Kidney tubule cell (primary cell): ENCODE measurements at regions not wholly inside any gene's neighbourhood (a gene's known extent, or its start where the extent isn't known, plus 50 kb on each side); places are given as distances from the start of the nearest gene placed in this dataset.
"Not testable (repeated sequence)": the region's sequence is repeated elsewhere in the genome, so short reads cannot be mapped to it uniquely, and the experiment has no call there.

Experiments
- DNase-seq: peaks from one replicate; pipeline ENCODE4 v3.0.0-alpha.2; 2018; ENCODE audit warnings: low spot score

DNA sequence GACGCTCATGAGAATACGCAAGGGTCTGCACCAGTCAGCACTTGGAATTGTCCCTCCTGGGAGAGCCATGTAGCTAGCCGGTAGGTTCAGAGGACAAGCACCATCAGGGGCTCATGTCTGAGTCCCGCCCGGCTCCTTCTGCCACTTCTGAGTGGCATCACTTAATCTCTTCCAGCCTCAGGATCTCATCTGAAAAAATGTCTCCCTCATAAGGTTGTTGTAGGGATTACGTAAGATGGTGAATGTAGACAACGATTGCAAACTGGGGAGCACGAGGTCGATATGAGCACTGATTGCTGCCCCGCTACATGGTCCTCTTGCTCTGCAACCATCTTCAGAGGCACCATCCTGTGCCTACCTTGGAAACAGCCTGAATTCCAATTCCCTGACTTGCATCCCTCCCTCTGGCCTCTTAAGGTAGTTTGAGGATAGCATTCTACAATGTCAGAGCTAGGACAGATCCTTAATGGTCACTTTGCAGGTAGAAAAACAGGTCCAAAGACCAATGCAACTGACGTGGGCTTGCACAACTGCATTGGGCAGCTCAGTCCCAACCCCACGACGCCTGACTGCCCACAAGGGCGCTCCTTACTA lies 115.8 kb upstream of the TMEM45B start:
- DNase-seq: peak; percentile 58

DNA sequence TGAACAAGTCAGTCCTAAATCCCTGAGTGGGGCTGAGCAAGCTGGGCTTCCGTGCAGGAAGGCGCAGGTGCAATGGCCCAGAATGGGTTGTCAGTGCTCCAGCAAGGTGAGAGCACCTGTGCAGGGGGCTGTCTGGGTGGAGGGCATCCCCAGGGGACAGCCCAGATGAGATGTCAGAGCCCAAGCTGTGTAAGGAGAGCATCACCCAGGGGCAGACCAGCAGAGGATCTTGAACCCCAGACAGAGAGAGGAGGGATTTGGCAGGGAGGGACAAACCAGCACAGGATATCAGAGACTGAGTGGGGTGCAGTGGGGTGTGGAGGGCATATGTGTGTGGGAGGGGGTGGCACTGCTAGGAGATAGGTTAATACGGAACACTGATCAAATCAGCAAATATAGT lies 114.9 kb upstream of the TMEM45B start:
- DNase-seq: no peak

DNA sequence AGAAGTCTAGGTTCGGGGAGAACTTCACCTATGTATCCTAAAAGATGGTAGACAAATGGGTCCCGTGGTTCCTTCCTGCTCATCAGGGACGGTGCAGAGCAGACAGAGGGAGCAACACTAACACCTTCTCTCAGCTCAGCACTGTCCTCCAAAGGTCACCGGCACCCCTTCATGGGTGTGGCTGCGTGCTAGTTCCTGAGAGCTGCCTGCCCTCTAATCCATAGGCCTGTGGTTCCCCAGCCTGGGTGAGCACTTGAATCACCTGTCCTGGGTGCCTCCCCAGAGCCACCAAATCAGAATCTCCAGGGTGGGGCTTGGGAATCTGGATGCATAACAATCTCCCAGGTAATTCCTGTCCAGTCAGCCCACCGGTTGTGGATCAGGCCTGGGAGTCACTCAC lies 113.9 kb upstream of the TMEM45B start:
- DNase-seq: no peak

DNA sequence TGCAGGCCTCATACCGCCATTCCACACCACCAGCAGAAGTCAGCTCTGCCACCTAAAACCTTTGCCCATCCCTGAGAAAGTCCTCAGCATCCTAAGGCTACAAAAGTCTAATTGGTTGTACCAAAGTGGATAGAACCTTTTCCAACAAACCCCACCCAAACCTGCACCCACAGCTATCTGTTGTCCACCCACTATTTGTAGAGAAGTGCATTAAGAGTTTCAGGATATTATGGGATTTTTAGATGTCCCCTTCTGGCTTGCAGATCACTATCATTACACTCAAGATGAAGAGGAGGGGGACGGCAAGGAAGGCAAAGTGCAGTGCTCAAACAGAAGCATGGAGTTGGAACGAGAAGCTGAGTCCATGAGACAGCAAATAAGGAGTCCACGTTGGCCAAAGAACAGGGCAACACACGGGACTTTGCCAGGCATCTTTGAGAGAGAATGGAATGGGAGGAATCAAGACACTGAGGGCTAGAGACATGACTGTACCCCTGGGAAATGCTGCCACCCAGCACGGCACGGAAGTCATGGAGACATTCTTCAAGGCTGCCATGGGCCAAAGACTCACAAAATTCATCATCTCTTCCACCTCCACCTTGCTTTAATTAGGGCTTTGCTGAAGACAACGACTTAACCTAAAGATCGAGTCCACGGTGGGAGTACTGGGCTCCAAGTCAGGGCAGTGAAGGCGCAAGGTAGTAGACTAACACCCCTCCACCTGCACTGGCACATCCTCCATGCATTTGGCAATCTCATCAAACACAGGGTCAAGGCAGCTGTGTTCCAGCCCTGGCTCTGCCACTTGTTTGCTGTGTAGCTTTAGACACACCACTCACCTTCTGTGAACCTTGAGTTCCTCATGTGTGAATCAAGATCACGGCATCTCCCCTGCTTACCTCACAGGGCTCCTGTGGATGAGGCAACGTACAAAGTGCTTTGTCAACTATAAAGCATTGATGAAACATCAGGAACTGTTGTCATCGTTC lies 112.9 kb upstream of the TMEM45B start:
- peak; percentile 41 for DNase-seq

DNA sequence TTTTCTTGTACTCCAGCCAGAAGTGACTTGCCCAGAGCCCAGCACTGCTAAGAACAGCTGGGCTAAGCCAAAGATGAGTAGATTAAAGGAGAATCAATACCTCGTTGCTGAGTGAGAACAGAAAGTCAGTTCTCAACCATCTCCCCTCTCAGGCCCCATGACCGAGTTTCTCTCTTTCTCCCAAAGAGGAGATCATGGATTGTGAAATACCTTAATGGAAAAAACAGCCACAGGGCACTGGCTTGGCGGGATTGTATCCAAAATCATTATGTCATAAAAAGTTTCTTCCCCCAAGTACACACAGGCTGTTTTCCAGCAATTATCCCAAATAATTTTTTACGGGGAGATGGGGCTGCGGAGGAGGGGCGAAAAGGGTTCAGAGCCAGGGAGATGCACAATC lies 111.8 kb upstream of the TMEM45B start:
- DNase-seq: no peak

DNA sequence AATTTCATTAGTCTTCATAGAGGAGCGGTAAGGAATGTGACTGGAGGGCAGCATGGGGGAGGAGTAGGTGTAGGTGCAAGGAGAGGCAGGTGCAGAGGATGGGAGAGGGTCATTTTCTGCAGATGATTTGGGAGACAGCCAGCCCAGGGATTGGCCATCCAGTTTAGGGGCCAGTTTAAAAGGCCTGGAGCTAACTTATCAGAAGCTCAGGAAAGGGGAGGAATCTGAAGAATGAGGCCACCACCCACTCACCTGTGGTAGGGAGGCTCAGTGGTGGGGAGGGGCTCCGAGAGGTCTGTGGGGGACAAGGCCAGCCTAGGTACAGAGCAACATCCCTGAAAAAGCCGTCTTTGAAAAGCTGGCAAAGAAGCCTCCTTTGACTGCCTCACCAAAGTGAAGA lies 110.8 kb upstream of the TMEM45B start:
- no peak for DNase-seq

DNA sequence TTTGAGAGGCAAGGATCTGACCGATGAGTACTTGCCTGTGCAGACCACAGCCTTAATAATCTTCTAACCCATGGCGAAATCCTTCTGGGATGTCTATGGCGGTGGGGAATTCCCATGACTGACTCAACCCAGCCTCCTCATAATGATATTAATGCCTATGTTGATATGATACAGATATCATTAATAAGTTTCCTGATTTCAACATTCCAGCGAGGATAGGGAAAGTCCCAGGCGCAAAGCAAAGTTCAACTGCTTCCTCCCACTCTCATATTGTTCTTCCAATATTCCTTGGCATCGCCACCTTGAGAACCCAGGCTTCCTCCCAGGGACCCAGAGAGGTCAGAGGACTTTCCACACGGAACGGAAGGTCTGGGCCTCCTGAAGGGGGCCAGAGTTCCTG lies 110.3 kb upstream of the TMEM45B start:
- DNase-seq: peak; percentile 13

DNA sequence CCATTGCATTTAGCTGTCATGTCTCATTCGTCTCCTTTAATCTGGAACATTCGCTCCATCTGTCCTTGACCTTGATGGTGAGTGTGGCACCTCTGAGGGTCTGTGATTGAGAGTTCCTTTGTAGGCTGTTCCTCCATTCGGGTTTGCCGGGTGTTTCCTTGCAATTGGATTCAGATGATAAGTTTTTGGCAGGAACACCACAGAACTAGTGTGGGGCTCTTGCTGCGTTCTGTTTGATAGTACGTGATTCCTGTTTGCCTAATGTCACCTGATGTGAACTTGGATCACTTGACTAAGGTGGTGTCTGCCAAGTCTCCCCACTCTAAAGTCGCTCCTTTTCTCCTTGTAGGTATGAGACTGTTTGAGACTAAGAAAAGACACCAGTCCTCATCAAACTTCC lies 109.7 kb upstream of the TMEM45B start:
- DNase-seq: no peak

DNA sequence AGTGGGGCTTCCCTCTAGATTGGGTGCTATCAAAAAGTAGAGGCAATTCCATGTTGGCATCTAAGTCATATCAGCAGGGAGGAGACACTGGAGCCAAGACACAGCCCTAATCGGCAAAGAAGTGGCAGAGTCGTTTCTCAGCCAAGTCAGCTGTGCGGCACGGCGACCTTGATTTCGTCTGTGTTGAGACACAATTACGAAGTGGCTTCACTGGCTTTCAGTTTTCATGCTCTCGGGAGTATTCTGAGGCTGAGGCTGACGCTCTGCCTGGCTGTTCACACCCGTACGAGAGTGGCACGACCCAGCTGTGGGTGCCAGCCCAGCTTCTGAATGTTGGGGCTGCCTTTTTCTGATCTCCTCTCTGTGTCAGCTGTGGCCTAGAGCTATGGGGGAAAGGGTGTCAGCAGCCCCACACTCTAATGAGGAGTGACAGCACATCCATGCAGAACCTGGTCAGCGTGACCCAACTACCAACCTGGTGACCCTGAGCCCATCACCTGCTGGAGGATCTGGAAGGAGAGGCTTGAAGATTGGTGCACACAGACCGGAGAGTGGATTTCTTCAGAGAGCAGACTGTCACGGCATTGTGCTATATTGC lies 105.7 kb upstream of the TMEM45B start:
- DNase-seq: no peak

DNA sequence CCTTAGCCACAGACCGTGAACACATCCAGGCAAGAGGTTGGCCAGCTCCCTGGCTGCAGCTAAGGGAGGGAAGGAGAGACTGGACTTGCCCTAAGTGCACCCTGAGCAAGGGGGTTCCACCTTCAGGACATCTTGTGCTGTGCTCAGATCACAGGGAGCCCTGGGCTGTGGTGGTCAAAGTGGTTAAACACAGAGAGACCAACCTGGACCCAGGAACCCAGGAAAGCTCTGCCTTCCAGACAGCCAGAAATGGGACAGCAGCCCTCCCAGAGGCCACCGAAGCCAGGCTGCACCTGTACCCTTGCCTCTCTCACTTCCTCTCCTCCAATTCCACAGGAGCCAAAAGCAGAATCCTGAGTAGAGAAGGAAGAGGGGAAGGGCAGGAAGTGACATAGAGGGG lies 105.2 kb upstream of the TMEM45B start:
- DNase-seq: no peak

DNA sequence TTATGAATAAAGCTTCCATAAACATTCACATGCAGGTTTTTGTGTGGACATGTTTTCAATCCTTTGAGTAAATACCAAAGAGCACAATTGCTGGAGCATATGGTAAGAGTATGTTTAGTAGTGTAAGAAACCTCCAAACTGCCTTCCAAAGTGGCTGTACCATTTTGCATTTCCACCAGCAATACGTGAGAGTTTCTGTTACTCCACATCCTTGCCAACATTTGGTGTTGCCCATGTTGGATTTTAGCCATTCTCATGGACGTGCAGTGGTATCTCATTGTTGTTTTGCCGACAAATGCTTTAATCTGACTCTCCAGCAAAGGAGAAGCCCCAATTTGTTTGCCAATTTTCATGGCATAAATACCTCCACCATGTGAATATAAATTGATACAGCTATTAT lies 103.9 kb upstream of the TMEM45B start:
- DNase-seq: no peak

DNA sequence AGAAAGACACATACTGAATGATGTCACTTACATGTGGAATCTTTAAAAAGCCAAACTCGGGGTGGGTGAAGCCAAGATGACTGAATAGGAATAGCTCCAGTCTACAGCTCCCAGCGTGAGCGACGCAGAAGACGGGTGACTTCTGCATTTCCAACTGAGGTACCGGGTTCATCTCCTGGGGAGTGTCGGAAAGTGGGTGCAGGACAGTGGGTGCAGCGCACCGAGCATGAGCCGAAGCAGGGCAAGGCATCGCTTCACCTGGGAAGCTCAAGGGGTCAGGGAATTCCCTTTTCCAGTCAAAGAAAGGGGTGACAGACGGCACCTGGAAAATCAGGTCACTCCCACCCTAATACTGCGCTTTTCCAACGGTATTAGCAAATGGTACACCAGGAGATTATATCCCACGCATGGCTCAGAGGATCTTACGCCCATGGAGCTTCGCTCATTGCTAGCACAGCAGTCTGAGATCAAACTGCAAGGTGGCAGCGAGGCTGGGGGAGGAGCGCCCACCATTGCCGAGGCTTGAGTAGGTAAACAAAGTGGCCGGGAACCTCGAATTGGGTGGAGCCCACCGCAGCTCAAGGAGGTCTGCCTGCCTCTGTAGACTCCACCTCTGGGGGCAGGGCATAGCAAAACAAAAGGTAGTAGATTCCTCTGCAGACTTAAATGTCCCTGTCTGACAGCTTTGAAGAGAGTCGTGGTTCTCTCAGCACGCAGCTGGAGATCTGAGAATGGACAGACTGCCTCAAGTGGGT lies 103.0 kb upstream of the TMEM45B start:
- DNase-seq: not testable (repeated sequence)

DNA sequence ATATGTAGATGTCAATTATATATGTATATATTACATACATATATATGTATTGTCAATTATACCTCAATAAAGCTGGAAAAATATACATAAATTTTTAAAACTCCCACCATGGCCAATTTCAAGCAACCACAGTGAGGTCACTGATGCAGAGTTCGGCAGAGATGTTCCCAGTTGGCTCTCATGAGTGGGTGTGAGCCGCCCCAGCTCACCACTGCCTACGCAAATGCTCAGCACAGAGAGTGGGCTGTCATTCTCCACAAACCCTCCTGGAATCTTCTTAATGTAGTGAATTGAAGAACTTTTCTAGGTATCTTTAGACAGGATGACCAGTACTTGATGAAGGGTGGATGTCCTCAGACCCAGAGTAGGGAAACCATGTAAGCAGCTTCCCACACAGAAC lies 96.6 kb upstream of the TMEM45B start:
- no peak for DNase-seq

DNA sequence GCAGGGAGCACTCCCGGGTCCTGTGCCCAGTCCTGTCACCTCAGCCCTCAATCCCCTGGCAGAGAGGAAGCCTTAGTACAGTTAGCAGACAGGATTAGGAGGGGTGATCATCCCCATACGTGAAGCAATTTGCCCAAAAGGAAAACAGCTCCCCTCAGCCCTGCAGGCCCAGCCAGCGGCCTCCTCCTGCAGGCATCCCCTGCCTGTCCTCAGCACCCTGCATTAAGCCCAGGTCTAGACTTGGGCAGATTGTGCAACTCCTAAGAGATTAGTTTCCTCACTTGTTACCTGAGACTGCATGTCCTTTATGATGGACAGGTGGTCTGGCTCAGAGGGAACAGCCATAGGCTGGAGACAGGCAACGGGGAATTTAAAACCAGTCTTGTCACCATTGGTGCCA lies 95.5 kb upstream of the TMEM45B start:
- DNase-seq: no peak

DNA sequence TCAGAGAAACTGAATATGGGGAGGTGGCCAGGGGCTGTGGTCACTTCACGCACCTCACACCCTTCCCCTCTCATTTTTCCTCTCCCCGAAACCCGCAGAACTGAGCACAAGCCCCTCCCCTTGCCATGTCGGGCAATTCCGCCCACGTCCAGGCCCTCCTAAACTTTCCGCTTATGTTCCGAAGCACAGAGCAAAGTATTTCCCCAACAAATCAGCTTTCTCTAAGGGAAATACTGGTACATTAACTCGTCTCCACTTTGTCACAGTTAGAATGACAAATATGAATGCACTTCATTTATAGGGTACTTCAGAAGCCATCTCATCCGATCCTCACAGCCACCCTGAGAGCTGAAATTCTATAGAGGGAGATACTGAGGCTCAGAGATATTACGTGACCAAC lies 94.7 kb upstream of the TMEM45B start:
- DNase-seq: no peak

DNA sequence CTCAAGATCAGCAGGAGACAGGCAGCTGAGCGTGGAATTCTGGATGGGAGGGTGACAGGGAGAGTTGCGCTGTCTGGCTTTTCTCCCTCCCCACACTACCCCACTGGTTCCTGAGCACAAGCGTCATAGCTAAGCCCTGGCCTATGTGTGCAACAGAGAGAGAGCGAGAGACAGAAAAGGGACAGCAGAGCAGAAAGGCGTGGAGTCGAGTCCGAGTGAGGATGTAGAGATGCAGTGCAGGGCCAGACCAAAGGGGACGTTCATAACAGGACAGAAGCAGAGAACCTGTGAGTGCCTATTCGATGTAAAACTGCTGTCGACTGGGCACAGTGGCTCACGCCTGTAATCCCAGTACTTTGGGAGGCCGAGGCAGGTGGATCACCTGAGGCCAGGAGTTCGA lies 94.0 kb upstream of the TMEM45B start:
- DNase-seq: no peak

DNA sequence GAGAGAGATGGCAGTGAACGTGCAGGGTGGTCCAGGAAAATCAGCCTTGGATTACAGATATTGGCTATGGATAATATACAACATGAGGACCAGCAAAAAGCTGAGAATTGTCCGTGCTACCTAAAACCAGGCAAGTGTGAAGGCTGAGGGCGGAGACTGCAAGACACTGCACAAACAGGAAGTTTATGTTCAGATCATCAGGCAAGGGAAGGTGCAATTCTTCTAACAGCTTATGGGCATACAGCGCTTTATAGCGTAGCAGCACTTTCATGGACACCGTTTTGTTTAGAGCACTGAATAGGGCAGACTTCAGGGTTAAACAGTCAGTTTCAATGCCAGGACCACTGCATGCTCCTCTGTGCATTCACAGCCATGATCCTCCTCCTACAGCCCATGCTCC lies 93.1 kb upstream of the TMEM45B start:
- no peak for DNase-seq

DNA sequence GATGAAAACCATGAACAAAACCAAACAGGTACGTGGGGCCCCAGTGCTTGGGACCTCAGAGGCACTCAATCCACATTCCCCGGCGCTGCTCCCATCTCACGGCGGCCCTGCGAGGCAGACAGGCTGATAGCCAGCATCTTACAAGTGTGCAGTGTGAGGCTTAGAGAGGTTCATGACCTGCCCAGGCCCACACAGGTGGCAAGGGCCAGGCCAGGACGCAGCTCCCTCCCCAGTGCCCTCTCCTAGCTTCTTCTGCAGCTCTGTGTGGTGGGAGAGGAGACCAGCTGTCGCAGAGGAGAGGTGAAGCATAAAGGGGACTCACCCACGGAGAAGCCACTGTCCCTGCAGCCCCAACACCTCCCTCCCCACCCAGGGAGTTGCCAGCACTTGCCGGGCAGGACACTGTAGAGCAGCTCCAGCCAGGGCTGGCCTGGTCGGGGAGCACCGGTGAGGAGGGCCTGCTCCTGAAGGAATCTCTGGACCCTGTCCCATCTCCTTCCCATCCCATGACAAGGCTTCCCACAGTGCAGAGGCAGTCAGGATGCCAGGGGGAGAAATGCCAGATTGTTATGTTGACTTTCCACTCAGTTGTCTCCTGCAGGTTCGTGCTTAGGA lies 92.4 kb upstream of the TMEM45B start:
- no peak for DNase-seq

DNA sequence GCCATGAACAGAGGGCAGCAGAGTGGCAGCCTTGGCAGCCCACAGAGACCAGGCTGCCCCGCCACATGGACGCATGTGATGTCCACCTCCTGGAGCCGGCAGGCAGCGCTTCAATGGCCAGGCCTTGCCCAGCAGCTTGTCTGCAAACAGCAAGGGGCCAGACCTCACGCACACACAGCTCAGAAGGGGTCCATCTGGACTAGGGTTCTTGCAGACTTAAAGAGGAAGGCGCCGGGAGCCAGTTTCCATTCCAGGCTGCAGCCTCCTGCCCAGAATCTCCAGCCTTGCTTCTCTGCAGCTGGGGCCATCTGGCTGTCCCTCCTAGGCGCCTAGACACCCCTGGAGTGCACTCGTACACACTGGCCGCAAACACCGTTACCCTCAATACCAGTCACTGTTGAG lies 91.9 kb upstream of the TMEM45B start:
- DNase-seq: no peak

DNA sequence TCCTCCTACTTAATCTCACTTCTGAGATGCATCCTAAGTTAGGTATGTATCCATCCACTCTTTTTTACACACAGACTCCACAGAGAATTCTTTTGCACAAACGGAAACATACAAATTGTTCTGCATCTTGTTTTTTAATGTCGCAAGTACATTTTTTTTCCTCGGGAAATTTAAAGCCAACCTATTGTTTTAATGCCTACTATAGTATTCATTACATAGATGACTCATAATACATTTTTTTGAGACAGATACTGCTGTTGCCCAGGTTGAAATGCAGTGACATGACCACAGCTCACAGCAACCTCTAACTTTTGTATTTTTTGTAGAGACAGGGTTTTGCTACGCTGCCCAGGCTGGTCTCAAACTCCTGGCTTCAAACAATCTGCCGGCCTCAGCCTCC lies 90.8 kb upstream of the TMEM45B start:
- no peak for DNase-seq

DNA sequence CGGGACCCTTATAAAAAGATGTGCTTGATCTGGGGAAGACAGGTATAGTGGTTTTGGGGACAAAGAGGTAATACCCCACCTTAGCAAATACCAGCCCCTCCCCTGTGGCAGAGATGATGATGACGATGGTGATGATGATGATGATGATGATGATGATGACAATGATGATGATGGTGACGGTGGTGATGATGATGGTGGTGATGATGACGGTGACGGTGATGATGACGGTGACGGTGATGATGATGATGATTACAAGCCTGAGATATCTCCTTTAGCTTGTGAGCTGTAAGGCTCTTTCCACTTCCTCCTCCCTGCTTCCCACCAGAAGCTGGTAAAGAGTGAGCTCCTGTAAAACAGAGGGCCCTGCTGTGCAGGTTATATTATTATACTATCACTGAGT lies 89.5 kb upstream of the TMEM45B start:
- no peak for DNase-seq

DNA sequence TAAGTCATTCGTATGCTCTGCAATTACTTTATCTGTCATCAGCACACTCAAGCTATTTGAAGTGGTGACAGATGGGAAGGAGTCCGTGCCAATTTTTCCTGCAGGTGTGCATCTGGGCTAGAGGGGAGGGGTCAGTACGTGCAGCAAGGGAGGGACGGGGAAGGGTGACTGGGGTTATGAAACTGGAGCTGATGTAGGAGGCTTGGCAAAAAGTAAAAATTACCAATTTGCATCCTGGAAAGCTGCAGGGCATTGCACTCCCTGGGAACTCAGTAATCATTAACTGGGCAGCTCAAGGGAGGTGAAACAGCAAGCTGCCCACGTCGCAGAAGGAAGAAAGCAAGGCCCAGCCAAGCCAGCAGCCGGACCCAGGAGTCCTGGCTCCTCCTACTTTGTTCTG lies 87.1 kb upstream of the TMEM45B start:
- peak; percentile 65 for DNase-seq
